ENCODE measurements at regions not wholly inside any gene's neighbourhood (a gene's known extent, or its start where the extent isn't known, plus 50 kb on each side); places are given as distances from the start of the nearest gene placed in this dataset.

DNA sequence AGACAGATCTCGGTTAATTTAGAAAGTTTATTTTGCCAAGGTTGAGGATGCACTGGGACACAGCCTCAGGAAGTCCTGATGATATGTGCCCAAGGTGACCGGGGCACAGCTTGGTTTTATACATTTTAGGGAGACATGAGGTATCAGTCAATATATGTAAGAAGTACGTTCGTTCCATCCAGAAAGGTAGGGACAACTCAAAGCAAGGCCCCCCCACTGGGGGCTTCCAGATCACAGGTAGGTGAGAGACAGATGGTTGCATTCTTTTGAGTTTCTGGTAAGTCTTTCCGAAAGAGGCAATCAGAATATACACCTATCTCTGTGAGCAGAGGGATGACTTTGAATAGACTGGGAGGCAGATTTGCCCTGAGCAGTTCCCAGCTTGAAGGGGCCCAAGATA, 60.4 kb upstream of the VTCN1 start:
- no peaks in the 10 kb centered on the region for H3K4me1 ChIP-seq
- H3K36me3 ChIP-seq = no peaks in the 10 kb centered on the region
- DNase-seq = no peak
- no peaks in the 10 kb centered on the region for H3K9me3 ChIP-seq (replicated peaks)
- no peak overlapping the region for H3K27ac ChIP-seq
- no peak overlapping the region for H3K4me3 ChIP-seq
- H3K27me3 ChIP-seq = no peaks in the 10 kb centered on the region

DNA sequence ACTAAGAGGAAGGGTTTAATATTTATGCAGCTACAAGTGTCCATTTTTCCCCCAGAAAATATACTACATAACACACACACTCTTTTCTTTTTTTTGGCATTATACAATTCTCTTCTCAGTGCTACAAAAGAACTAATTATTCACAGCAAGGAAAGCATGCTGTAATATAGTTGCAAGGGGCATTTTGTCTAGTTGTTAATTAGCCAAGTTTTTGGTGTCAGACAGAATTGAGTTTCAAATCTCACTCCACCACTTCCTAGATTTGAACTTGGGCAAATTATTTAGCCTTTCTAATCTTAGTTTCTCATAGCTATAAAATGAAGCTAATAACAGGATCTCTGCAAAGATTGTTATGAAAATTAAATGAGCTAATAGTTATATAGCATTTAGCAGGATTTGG, 60.0 kb upstream of the VTCN1 start:
- Histone ChIP-seq H3K9me3 (replicated peaks) (no peaks in the 10 kb centered on the region), H3K27me3 (no peaks in the 10 kb centered on the region), H3K36me3 (no peaks in the 10 kb centered on the region), H3K4me3 (no peak overlapping the region), H3K27ac (no peak overlapping the region), H3K4me1 (no peaks in the 10 kb centered on the region)
- DNase-seq = no peak

DNA sequence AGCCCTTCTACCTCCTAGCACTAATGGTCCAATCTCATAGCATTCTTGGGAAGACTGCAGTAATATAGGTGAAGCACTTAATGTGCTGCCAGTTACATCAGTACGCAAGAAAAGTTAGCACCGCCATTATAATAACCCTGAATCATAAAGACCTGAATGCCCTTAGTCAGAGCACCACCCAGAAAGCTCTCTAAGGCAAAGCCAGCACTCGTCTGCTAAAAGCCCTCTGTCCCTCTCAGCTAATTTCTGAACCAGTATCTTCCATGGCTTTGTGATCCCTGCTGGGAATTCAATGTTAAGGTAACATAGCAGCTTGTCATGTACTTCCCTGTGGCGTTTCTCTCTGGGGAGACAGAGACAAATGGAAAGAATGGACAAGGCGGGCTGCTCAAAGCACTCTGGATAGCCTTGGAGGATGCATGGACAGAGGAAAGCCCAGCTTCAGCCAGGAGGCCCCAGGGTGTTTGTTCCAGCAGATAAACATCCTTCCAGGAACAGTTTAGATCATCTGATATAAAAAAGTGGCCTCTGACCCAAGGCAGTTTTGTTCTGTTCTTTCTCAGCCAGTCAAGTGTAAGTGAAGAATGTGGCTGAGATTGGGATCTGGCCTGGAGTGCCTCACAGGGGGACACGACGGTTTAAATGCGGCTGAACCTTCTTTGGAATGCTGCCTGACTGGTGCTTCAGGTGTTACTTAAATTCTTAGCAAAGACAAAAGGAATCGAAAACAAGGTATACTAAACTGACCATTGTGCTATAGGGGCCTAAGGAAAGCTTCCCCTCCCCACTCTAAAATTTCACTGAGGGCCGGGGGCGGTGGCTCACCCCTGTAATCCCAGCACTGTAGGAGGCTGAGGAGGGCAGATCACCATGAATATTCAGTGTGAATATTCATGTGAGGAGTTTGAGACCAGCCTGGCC, 58.1 kb upstream of the VTCN1 start:
- Histone ChIP-seq H3K27me3 (no peaks in the 10 kb centered on the region), H3K4me1 (no peaks in the 10 kb centered on the region), H3K9me3 (replicated peaks) (no peaks in the 10 kb centered on the region), H3K27ac (no peak overlapping the region), H3K4me3 (no peak overlapping the region), H3K36me3 (no peaks in the 10 kb centered on the region)
- DNase-seq = no peak

DNA sequence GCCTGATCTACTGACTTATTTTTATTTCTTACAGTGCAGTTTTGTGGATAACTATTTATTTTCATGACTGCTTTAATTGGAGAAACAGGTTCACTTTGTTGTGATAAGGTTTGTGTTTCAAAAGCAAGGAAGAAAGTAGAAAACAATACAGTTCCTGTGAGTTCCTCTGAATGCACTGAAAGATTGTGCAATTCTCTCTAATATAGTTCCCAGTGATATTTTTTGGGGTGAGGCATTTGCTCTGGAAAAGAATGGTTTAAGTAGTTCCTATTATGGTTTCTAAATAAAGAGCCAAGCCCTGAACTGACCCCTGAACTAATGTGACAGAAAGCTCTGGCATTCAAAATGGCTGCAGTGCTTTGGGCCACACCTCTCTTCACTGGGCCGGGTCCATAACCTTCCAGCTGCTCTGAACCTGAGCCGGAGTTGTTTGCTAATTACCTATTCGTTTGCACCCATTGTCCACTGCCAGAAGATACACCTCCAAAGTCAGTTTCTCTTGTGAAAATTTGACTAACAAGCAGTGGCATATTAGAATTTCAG, 56.6 kb upstream of the VTCN1 start:
- DNase-seq = no peak
- H3K4me3 ChIP-seq = no peak overlapping the region
- peaks cover 9% of the 10 kb centered on the region for H3K4me1 ChIP-seq
- H3K27ac ChIP-seq = no peak overlapping the region
- H3K27me3 ChIP-seq = no peaks in the 10 kb centered on the region
- H3K36me3 ChIP-seq = no peaks in the 10 kb centered on the region
- no peaks in the 10 kb centered on the region for H3K9me3 ChIP-seq (replicated peaks)

GRCh38 chr1:117262976-117263375, 52.2 kb upstream of the VTCN1 start:
- no peaks in the 10 kb centered on the region for H3K36me3 ChIP-seq
- DNase-seq = no peak
- no peaks in the 10 kb centered on the region for H3K27me3 ChIP-seq
- H3K9me3 ChIP-seq (replicated peaks) = peaks cover 13% of the 10 kb centered on the region
- no peak overlapping the region for H3K27ac ChIP-seq
- no peak overlapping the region for H3K4me3 ChIP-seq
- peaks cover 28% of the 10 kb centered on the region for H3K4me1 ChIP-seq

DNA sequence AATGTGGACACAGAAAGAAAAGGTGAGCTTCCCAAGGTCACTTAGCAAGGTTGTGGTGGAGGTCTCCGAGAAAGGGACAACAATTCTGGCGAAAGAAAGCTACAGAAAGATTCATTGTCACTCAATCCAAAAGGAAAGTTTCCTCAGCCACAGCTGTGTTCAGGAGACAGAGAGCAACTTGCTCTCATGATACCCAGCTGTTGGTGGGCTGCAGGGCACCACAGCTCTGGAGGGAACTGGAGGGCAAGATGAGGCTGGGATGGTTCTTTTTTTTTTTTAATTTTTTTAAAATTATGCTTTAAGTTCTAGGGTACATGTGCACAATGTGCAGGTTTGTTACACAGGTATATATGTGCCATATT, 50.7 kb upstream of the VTCN1 start:
- Histone ChIP-seq H3K4me3 (peak overlapping the region; percentile 16), H3K27ac (peak overlapping the region; percentile 96), H3K9me3 (replicated peaks) (peaks cover 13% of the 10 kb centered on the region), H3K27me3 (no peaks in the 10 kb centered on the region), H3K4me1 (peaks cover 28% of the 10 kb centered on the region), H3K36me3 (no peaks in the 10 kb centered on the region)
- peak in 1 of 2 experiments; percentile 78 for DNase-seq

- Histone ChIP-seq H3K4me1 (peaks cover 28% of the 10 kb centered on the region), H3K36me3 (no peaks in the 10 kb centered on the region), H3K9me3 (replicated peaks) (peaks cover 13% of the 10 kb centered on the region), H3K27ac (peak overlapping the region; percentile 96), H3K4me3 (peak overlapping the region; percentile 25), H3K27me3 (no peaks in the 10 kb centered on the region)
- peak; percentile 94 to 98 for DNase-seq
Measured at GRCh38 chr1:117260761-117261423, 50.2 kb upstream of the VTCN1 start.
